ENCODE measurements at regions not wholly inside any gene's neighbourhood (a gene's known extent, or its start where the extent isn't known, plus 50 kb on each side); places are given as distances from the start of the nearest gene placed in this dataset.
A peak's percentile ranks its signal among the peaks of the same experiment; 100 is the strongest.

- Mint-ChIP-seq H3K4me3 (no peak overlapping the region), H3K9me3 (peaks cover 5% of the 10 kb centered on the region), H3K27me3 (ENCODE audit: low read depth) (no peaks in the 10 kb centered on the region), H3K27ac (no peak overlapping the region), H3K4me1 (peaks cover 6% of the 10 kb centered on the region), H3K36me3 (ENCODE audit: low read depth) (peaks cover 5% of the 10 kb centered on the region)
- TF ChIP-seq, protein P1, sequence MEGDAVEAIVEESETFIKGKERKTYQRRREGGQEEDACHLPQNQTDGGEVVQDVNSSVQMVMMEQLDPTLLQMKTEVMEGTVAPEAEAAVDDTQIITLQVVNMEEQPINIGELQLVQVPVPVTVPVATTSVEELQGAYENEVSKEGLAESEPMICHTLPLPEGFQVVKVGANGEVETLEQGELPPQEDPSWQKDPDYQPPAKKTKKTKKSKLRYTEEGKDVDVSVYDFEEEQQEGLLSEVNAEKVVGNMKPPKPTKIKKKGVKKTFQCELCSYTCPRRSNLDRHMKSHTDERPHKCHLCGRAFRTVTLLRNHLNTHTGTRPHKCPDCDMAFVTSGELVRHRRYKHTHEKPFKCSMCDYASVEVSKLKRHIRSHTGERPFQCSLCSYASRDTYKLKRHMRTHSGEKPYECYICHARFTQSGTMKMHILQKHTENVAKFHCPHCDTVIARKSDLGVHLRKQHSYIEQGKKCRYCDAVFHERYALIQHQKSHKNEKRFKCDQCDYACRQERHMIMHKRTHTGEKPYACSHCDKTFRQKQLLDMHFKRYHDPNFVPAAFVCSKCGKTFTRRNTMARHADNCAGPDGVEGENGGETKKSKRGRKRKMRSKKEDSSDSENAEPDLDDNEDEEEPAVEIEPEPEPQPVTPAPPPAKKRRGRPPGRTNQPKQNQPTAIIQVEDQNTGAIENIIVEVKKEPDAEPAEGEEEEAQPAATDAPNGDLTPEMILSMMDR (IDR thresholded peaks at IDR 0.05; ENCODE audit: unreplicated experiment in 3 of 3), result no peak
Measured at GRCh38 chr12:90203556-90203955, 494.9 kb upstream of the ATP2B1 start.

- TF ChIP-seq, protein P1 (IDR thresholded peaks at IDR 0.05; ENCODE audit: unreplicated experiment in 3 of 3), result no peak
- Mint-ChIP-seq H3K4me1 (peaks cover 6% of the 10 kb centered on the region), H3K4me3 (no peak overlapping the region), H3K36me3 (ENCODE audit: low read depth) (no peaks in the 10 kb centered on the region), H3K27me3 (ENCODE audit: low read depth) (no peaks in the 10 kb centered on the region), H3K27ac (peak overlapping the region in 1 of 3 experiments; percentile 24), H3K9me3 (peaks cover 3% of the 10 kb centered on the region)
Measured at GRCh38 chr12:90199006-90199405, 490.4 kb upstream of the ATP2B1 start.

- H3K4me3 Mint-ChIP-seq, result no peak overlapping the region
- no peaks in the 10 kb centered on the region for H3K36me3 Mint-ChIP-seq (ENCODE audit: low read depth)
- peak overlapping the region; percentile 34 to 79 (median 56) for H3K27ac Mint-ChIP-seq
- H3K4me1 Mint-ChIP-seq, result peaks cover 9% of the 10 kb centered on the region
- TF ChIP-seq, protein P1 (IDR thresholded peaks at IDR 0.05; ENCODE audit: unreplicated experiment in 3 of 3), result no peak
- H3K9me3 Mint-ChIP-seq, result peaks cover 3% of the 10 kb centered on the region
- no peaks in the 10 kb centered on the region for H3K27me3 Mint-ChIP-seq (ENCODE audit: low read depth)
Measured at GRCh38 chr12:90193500-90193899, 484.9 kb upstream of the ATP2B1 start.

- TF ChIP-seq, protein P1 (IDR thresholded peaks at IDR 0.05; ENCODE audit: unreplicated experiment in 3 of 3), result no peak
- Mint-ChIP-seq H3K4me1 (peaks cover 8% of the 10 kb centered on the region), H3K9me3 (peaks cover 9% of the 10 kb centered on the region), H3K27me3 (ENCODE audit: low read depth) (no peaks in the 10 kb centered on the region), H3K36me3 (ENCODE audit: low read depth) (no peaks in the 10 kb centered on the region), H3K4me3 (no peak overlapping the region), H3K27ac (no peak overlapping the region)
Measured at GRCh38 chr12:90188857-90189256, 480.2 kb upstream of the ATP2B1 start.

DNA sequence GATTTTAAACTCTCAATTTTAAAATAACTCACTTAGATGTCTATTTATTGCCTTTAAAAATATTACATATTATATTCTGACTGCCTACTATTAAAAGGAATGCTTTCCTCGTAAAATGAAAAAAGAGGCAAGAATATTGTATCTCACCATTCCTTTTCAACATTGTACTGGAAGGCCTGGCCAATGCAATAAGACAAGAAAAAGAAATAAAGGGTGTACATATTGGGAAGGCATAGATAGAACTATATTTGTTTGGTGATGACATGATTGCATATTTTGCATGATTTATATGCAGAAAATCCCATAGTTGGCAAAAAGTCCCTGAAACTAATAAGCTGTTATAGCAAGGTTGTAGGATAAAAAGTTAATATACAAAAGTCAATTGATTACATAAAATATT, 474.6 kb upstream of the ATP2B1 start:
- Mint-ChIP-seq H3K27me3 (ENCODE audit: low read depth) (no peaks in the 10 kb centered on the region), H3K4me1 (no peaks in the 10 kb centered on the region), H3K9me3 (peaks cover 18% of the 10 kb centered on the region), H3K4me3 (no peak overlapping the region), H3K27ac (no peak overlapping the region), H3K36me3 (ENCODE audit: low read depth) (no peaks in the 10 kb centered on the region)
- TF ChIP-seq, protein P1 (IDR thresholded peaks at IDR 0.05; ENCODE audit: unreplicated experiment in 3 of 3), result no peak

- TF ChIP-seq, protein P1 (IDR thresholded peaks at IDR 0.05; ENCODE audit: unreplicated experiment in 3 of 3), result no peak
- Mint-ChIP-seq H3K4me1 (no peaks in the 10 kb centered on the region), H3K36me3 (ENCODE audit: low read depth) (no peaks in the 10 kb centered on the region), H3K4me3 (no peak overlapping the region), H3K27ac (no peak overlapping the region), H3K27me3 (ENCODE audit: low read depth) (no peaks in the 10 kb centered on the region), H3K9me3 (peaks cover 16% of the 10 kb centered on the region)
Measured at GRCh38 chr12:90181216-90181615, 472.6 kb upstream of the ATP2B1 start.

Data from nephron (organoid).